GM12891 (cell line): ENCODE measurements at regions not wholly inside any gene's neighbourhood (a gene's known extent, or its start where the extent isn't known, plus 50 kb on each side); places are given as distances from the start of the nearest gene placed in this dataset.
A peak's percentile ranks its signal among the peaks of the same experiment; 100 is the strongest.

Experiments used
- DNase-seq: peaks from one replicate; pipeline ENCODE4 v3.0.0; 2011; ENCODE audit warnings: low spot score; ENCODE audit not compliant: insufficient read length
- FAIRE-seq: peaks from 2 replicates; lab custom pipeline; 2011; peaks lifted over from hg19 to GRCh38; lab: Jason Lieb, UNC
- PAX5 ChIP-seq: IDR thresholded peaks from 2 replicates; pipeline ENCODE4 v1.6.1; 2011; ENCODE audit warnings: low read length, moderate library complexity, mild to moderate bottlenecking; ENCODE audit not compliant: insufficient read depth, severe bottlenecking
- POLR2A ChIP-seq: IDR thresholded peaks from 2 replicates; pipeline ENCODE4 v1.6.1; 2011; ENCODE audit warnings: low read depth, low read length, control low read depth
- POLR2AphosphoS5 ChIP-seq: IDR thresholded peaks from 2 replicates; pipeline ENCODE4 v1.6.1; 2011; ENCODE audit warnings: low read depth, low read length, control low read depth
- POU2F2 ChIP-seq: IDR thresholded peaks from 2 replicates; pipeline ENCODE4 v1.6.1; 2011; ENCODE audit warnings: low read depth, mild to moderate bottlenecking, control low read depth, low read length, moderate library complexity
- SPI1 ChIP-seq: IDR thresholded peaks from 2 replicates; pipeline ENCODE4 v1.6.1; 2011; ENCODE audit warnings: low read depth, low read length, control low read depth
- TAF1 ChIP-seq: IDR thresholded peaks from 2 replicates; pipeline ENCODE4 v1.6.1; 2011; ENCODE audit warnings: low read depth, low read length, control low read depth

DNA sequence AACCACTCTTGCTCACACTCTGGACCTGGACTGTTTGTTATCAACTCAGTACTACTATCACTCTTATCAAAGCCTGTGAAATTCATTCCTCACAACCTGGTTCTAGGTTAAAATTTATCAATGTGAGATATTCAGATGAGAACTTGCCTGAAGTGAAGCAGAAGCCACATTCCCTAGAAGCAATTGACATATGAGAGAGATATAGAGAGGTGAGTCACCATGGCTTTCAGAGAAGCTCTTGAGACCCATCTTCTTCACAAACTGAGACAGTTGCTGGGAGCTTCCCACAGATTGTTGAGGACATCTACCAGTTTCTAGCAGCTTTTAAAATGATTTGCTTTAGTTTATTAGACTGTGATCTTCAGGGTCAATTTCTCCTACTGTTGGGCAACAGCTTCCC is 316.9 kb upstream of the TET2 start:
- DNase-seq (no peak), FAIRE-seq (no peak)
- TF ChIP-seq PAX5 (no peak), POLR2A (no peak), TAF1 (no peak), POLR2AphosphoS5 (no peak), SPI1 (no peak), POU2F2 (no peak)

DNA sequence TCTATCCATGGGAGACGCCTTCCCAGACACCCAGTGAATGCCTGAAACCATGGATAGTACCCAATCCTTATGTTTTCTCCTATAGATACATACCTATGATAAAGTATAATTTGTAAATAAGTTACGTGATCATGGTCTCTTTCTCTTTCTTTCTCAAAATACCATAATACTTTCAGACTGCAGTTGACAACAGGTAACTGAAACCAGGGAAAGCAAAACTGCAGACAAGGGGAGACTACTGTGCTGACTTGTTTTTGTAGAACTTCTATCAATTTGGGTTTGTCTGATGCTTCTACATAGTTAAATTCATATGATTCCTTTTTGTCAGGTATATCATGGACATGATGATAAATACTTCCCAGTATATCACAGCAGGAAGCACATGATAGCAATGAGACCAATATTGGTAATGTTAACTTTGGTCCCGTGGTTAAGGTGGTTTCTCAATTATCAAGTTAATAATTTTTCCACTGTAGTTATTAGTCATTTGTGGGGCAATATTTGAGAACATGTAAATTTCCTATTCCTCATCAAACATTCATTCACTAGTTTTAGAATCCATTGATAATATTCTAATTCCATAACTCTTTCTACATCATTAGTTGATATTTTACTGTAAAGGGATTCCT is 298.0 kb upstream of the TET2 start:
- no peak for DNase-seq
- FAIRE-seq = peak; percentile 13
- no peak for TF ChIP-seq POLR2AphosphoS5

DNA sequence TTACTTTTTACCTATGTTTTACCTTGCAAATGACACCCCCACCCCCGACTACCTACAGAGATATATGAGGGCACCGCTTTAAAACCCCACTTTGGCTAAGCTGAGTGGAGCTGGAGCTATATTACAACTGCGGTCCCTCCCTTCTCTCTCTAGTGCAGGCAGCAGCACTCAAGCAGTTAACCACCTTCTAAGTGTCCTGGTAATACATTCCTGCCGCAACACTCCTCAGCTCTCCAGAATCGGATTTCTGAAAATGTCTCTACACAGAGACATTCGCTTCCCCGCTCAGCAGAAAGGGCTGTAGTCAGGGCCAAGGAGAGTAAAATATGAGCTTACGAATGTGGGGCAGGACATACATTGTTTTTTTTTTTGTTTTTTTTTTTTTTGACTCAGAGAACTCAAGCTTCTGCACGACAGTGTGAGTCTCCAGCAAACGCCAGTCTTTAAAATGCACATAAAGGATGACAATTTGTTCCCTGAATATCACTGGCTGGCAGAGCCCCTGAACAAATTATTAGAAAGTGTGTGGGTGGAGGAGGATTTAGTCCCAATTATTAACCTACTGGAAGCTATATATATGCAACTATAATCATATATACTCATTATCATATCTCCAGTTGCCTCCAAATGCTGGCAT is 287.0 kb upstream of the TET2 start:
- DNase-seq (no peak), FAIRE-seq (peak; percentile 20)
- TF ChIP-seq POU2F2 = no peak
- no peak for TF ChIP-seq POLR2A
- TF ChIP-seq TAF1 = no peak
- TF ChIP-seq PAX5 = no peak
- no peak for TF ChIP-seq POLR2AphosphoS5
- no peak for TF ChIP-seq SPI1

DNA sequence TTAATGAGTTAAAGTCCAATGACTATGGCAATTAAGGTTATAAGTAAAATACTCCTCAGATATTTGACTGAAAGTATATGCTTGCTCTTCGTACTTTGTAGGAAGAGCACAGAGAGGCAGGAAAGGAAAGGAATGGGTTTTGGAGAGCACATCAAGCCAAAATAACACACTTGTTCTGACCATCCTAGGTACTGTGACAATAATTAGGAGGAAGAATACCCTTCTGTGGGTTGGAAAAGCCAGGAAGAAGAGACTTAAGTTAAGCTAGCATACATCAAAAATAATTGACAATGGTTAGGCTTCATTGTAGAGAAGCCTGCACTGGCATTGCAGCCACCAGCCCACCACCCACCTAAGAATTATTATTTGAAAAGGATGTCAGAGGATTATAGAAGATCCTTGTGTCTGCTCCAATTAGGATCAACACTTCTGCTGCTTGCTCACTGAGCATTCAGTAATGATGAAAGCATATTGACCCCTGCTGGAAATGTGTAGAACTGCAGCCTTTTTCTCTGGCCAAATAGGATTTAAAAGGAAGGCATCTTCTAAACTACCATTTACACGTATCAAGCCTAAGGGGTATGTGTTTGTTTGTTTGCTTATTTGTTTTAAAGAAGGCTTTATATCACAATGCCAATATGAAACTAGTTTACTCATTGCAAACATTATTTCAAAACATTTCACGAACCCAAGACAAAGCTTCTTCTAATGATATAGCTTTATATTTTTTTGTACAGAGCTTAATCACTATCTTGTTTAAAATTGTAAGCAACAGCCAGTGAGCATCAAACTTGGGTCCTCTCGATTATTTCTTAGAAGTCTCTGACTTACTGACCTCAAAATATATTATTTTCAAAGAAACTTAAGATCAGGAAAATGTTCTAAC is 286.2 kb upstream of the TET2 start:
- no peak for TF ChIP-seq POU2F2
- TF ChIP-seq PAX5 = no peak
- TF ChIP-seq POLR2A = no peak
- no peak for TF ChIP-seq POLR2AphosphoS5
- TF ChIP-seq TAF1 = no peak
- no peak for TF ChIP-seq SPI1
- FAIRE-seq = peak; percentile 97
- peak; percentile 22 for DNase-seq

DNA sequence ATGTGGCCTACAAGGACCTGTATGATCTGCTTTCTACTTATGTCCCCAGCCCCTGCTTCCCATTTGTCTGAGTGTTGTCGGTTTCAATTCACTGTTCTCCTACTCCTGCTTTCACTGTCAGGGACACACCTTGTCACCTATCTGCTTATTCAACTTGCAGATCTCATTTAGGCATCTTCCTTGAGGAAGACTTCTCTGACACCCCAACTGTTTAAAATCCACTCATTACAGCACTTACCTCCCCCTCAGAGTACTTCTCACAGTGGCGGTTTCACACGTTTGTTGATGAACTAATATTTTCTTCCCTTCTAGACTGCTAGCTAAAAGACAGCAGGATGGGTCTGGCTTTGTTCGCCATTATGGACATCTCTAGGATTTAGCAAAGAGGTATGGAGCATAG is 279.9 kb upstream of the TET2 start:
- FAIRE-seq = peak; percentile 45
- DNase-seq = no peak
- TF ChIP-seq POLR2AphosphoS5 (no peak), TAF1 (no peak), POLR2A (no peak), SPI1 (no peak), POU2F2 (no peak), PAX5 (no peak)

DNA sequence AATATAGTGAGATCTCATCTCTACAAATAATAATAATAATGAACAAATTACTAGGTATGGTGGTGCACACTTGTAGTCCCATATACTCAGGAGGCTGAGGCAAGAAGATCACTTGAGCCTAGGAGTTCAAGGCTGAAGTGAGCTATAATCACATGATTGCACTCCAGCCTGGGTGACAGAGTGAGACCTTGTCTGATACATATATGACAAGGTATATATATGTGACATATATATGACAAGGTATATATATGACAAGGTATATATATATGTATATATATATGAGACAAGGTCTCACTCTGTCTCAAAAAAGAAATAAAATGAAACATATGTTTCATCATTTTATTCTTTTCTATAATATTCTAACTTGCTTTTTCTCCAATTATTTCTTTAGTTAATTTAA is 278.1 kb upstream of the TET2 start:
- DNase-seq (no peak), FAIRE-seq (peak; percentile 76)
- TF ChIP-seq POU2F2 (no peak), POLR2AphosphoS5 (no peak)

DNA sequence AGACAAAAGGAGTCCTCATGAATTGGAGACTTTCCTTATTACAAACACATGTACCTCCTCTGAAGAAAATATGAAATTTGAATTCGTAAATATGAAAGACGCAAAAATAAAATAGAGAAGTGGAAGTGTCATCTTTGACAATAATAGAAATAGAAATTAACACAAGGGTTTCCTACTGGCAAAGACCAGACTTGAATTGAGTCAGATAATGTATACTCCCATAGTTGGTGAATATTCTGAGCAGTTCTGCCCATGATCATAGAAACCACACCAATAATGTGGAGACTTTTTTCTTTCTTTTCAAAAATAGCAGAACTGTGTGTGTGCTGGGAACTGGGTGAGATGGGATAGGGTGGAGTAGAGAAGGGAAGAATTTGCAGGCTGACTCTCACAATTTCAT is 277.7 kb upstream of the TET2 start:
- TF ChIP-seq SPI1 (peak; percentile 92), PAX5 (peak; percentile 3), TAF1 (no peak)
- peak; percentile 82 for FAIRE-seq
- peak; percentile 6 for DNase-seq

DNA sequence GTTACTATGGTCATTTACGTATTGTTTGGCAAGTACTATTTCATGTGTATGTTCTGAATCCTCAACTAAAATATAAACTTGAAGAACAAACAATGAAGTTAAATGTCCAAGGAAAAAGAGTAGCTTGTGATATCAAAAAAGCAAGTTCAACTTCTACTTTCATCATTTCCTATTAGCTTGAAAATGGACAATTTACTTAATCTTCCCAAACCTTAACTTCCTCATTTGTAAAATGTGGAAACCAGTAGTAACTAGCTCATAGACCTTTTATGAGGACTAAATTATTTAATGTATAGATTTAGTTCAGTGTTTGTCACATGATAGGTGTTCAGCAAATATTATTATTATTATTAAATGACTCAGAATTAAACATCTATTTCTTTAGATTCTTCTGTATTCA is 276.8 kb upstream of the TET2 start:
- TF ChIP-seq POLR2AphosphoS5 = no peak
- no peak for TF ChIP-seq PAX5
- no peak for TF ChIP-seq TAF1
- TF ChIP-seq POU2F2 = no peak
- TF ChIP-seq POLR2A = no peak
- no peak for TF ChIP-seq SPI1
- DNase-seq = no peak
- peak; percentile 31 for FAIRE-seq

DNA sequence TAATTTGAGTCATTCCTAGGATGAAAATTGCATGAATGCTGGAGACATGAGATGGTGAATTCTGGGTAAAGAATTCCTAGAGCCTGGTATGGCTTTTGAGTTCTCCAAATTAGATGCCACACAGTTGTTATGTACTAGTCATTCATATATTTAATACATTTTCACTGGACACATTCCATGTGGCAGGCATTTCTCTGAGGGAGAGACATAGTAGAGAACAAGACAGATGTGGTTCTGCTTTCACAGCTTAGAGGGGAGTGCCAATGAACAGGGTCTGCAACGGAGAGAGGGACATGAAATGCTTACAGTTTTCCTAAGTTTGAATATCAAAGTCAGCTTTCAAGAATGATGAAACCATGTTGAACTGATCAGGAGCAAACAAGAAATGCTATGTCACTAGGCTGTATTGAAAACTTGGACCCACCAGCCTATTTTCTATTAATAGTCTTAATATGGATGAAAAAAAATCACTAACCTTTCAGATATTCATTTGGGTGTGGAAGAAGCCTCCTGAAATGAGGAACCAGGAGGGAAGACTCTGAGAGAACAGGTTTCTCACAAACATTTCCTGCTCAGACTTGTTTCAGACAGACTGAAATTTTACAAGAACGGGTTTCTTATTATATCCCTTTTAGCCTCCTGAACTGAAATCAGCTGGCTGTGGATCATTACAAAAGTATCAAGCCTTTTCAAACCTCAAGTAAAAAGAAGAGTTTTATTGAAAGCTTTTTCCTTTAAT is 276.0 kb upstream of the TET2 start:
- TF ChIP-seq SPI1 (peak; percentile 76), PAX5 (no peak)
- FAIRE-seq (peak; percentile 28), DNase-seq (no peak)
